Activated CD4-positive, alpha-beta T cell treated with anti-CD3 and anti-CD28 coated beads, Interleukin-2, Interleukin-4, amounts not matched to agents 100 ng/mL and 50 ng/mL, durations not matched to agents 16 hours and 8 hours (primary cell): ENCODE measurements at regions not wholly inside any gene's neighbourhood (a gene's known extent, or its start where the extent isn't known, plus 50 kb on each side); places are given as distances from the start of the nearest gene placed in this dataset.
"Not testable (repeated sequence)": the region's sequence is repeated elsewhere in the genome, so short reads cannot be mapped to it uniquely, and the experiment has no call there.

Experiments
- DNase-seq: peaks from one replicate; pipeline ENCODE4 v3.0.0-alpha.2; 2020; ENCODE audit warnings: low spot score

DNA sequence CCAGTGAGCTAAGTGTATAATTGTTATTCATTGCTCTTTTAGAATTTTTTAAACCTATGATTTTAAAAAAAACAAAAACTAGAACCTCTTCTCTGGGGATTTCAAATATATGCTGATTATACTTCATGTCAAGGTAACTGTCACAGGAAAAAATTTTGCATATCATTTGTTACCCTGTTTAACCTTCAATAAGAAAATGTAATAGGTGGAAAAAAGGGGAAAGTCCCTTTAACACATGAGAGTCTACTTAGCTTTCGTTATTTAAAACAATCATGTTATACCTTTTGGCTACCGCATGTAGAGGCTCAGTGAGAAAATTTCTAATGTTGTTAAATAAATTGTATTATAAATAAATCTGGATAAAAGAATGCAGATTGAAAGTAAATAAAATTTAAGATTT lies 190.1 kb upstream of the AKR1E2 start:
- no peak for DNase-seq

DNA sequence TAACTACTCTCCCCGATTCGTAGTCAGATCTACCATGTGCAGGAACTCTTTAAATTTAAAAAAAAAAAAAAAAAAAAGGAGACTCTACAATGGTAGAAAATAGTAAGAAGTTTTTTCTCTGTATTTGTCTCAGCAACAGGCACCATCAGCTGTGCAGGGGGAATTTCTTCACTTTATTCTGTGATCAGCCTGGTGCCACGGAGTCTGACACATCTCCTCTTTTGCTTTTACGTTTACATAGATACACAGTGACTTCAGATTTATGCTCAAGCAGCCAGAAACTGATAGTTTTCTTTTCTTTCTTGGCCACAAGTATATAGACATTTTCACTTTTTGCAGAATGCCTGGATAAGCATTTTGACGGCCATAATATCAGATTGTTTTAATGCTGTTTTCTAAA lies 190.6 kb upstream of the AKR1E2 start:
- DNase-seq, result no peak

DNA sequence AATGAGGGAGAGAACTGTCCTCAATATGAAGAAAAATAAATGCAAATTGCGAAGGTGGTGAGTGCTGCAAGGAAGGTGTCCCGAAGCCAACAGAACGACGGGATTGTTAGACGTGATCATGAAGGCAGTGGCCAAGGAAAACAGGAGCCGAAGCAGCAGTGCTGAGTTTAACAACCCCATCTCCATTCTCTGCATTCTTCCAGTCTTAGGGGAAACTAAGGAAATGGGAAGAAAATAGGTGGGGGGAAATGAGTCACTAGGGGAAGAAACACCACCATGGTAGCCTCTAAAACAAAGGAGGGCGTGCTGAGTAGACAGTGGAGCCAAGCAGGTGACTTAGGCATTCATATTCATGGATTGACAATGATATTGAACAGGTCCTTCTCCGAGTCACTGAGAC lies 192.2 kb upstream of the AKR1E2 start:
- no peak for DNase-seq

GRCh38 chr10:4633186-4633585 lies 192.8 kb upstream of the AKR1E2 start:
- DNase-seq, result no peak

DNA sequence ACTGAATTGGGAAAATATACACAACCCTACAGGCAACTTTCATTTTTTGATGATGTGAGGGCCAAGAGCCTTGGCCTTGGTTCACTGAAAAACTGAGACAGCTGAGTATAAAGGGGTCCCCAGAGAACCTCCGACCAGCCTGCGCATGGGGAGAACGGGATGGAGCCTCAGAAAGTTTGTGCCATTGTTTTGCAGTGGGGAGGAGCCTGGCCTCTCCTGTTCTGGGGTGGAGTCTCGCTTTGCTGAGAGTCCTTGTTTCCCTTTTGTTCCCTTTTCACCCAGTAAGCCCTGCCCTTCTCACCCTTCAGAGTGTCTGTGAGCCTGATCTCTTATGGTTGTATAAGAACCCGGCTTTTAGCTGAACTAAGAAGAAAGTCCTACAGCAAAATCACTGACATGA lies 193.2 kb upstream of the AKR1E2 start:
- DNase-seq, result no peak

GRCh38 chr10:4626919-4627318 lies 199.1 kb upstream of the AKR1E2 start:
- DNase-seq, result no peak

DNA sequence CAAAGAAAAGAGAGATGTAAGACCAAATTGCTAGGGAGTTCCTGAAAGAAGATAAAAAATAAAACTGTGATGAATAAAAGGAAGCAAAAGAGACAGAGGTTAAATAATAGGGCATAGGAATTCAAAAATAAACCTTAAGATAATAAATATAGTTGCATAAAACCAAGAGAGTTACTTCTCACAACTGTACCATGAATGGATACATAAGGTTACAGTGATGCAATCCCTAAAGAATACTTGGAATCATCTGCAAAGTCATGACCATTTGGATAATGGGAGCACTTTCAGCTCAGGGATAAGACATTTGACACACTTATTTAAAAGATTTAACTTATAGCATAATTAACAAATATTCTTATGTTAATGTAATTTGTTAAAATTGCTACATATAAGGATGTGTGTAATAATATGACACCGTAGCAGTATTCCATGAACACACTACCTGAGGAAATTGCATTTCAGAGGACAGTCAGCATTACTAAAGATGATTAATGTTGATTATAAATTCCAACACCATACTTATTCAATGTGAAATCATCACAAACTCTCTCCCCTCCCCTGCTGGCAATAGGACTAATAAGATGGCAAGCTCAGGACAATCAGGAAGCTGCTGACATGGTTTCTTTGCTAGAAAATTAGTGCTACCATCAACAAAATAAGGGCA lies 202.1 kb upstream of the AKR1E2 start:
- no peak for DNase-seq

DNA sequence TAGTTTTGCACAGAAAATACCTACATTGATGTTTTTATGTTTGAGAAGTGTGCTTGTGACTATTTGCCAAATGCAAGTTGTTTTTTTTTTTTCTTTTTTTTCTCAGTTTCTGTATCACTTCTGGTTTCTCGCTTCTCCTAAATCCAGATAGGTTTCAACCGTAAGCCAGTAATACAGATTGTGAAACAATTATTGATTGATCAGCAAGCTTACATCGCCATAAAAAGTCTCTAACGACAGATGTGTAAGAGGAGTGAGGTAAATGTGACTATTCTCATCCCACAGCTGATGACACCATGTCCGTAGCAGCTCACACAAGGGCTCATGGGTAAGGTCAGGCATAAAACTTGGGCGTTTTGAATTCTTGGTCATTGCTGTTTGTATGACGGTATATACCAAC lies 202.8 kb upstream of the AKR1E2 start:
- no peak for DNase-seq

- no peak for DNase-seq
These were observed 203.6 kb upstream of the AKR1E2 start for GRCh38 chr10:4622384-4622783.

GRCh38 chr10:4617589-4617988 lies 208.4 kb upstream of the AKR1E2 start:
- DNase-seq, result no peak

GRCh38 chr10:4615042-4615441 lies 211.0 kb upstream of the AKR1E2 start:
- DNase-seq, result no peak

DNA sequence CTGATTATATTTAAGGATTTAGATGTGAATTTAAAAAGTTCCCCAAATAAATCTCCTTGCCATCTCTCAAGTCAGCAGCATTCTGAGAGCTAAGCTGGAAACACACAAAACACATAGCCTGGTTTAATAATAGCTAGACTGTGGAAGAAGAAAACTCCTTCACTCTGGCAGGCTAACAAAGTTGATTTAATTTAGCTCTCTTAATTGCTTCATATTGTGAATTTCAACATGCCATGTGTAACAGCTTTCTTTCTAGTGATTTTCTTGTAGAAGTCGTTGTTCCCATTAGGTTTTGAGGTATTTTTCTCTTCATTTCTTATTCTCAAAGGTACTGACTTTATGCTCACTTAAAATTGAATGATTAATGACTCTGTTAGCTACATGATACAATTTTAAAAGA lies 216.8 kb upstream of the AKR1E2 start:
- DNase-seq, result no peak

DNA sequence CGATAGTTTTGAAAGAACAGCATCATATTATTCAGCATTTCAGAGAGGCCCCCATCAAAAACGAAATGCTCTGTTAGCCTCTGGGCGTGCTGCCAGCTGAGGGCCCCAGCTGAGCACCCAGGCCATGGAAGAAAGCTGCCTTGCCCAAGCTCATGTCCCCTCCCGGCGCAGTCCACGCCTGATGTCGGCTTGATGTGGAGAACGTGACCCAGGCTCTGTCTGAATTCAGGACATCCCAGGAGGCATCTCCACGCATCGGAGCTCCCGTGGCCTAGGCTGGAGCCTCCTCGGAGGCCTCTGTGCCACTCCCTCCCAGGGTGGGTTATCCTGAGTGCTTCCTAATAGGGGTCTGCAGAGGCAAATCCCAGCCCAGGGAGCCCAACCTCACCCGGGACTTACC lies 218.3 kb upstream of the AKR1E2 start:
- DNase-seq, result no peak

DNA sequence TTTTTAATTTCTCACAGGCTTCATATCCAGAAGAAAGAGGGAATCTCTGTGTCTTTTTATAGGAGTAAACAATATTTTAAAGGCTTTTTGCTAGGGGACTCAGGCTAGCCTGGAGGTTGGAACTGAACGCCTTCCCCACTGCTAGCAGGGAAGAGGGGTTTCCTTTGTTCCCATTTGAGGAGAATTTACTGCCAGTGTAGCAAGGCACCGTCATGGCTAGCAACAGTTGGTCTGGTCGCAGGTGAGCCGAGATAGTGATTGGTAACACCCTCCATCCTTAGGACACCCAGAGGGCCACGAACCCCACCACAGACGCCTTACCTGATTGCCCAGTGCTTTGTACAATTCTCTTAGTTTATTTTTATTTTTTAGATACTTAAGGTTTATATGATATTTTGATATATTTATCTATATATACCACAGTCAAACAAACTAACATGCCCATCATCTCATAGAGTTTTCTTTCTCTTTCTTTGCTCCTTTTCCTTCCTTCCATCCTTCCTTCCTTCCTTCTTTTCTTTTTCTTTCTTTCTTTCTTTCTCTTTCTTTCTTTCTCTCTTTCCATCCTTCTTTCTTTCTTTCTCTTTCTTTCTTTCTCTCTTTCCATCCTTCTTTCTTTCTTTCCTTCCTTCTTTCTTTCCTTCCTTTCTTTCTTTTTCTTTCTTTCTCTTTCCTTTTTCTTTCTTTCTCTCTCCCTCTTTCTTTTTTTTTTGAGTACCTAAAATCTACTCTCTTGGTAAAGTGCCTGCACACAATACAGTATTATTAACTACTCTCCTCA lies 219.0 kb upstream of the AKR1E2 start:
- no peak for DNase-seq

DNA sequence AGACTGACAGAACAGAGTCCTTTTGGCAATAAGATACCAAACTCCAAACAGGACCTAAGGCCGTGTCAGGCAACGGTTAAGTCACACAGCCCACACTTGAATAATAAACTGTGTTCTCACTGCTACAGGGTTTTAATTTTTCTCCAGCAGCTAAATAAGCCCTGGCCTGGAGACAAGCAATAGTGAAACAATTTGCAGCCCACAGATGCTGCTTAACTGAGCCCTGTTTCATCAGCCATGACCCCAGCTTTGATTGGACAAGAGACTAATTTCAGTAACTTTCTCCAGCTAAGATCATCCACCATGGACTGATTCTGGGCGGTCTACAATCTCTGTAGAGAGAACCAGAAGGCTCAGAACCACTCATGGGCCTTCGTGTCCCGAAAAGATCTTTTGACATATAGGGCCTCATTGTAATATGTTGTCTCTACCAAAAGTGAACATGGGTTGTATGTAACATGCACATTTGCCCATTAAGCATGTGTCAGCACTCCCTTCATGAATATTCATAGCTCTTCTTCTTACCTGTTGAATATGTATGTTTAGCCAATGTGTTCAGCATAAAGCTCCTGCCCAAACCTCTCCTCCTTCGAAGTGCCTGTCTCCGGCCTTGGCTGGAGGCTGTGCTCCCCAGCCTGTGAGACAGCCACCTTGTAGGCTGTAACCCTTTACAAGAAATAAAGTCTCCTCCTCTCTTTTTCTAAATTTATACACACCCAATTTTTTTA lies 223.1 kb upstream of the AKR1E2 start:
- no peak for DNase-seq

- no peak for DNase-seq
These were observed 226.5 kb upstream of the AKR1E2 start for GRCh38 chr10:4599471-4599870.

DNA sequence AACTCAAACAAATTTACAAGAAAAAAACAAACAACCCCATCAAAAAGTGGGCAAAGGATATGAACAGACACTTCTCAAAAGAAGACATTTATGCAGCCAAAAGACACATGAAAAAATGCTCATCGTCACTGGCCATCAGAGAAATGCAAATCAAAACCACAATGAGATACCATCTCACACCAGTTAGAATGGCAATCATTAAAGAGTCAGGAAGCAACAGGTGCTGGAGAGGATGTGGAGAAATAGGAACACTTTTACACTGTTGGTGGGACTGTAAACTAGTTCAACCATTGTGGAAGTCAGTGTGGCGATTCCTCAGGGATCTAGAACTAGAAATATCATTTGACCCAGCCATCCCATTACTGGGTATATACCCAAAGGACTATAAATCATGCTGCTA lies 228.1 kb upstream of the AKR1E2 start:
- not testable (repeated sequence) for DNase-seq

GRCh38 chr10:4596951-4597350 lies 229.1 kb upstream of the AKR1E2 start:
- DNase-seq, result no peak

- no peak for DNase-seq
These were observed 230.2 kb upstream of the AKR1E2 start for GRCh38 chr10:4595719-4596319.

DNA sequence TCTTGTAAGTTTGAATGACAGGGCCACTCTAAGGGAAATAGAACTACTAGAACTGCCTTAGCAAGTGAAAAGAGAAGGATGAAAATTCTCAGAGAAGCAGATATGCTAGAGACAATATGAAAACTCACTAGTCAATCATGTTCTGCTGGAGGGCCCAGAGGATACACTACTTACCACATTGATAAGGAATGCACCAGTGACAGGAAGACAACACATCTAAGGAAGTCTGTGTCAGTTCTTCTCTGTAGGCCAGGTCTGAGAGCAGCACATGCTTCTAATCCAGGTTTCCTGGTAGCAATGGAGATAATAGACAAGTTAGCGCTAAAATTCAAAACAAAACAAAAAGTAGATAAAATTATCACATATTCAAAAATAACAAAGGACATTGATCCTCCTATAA lies 235.2 kb upstream of the AKR1E2 start:
- DNase-seq, result no peak

DNA sequence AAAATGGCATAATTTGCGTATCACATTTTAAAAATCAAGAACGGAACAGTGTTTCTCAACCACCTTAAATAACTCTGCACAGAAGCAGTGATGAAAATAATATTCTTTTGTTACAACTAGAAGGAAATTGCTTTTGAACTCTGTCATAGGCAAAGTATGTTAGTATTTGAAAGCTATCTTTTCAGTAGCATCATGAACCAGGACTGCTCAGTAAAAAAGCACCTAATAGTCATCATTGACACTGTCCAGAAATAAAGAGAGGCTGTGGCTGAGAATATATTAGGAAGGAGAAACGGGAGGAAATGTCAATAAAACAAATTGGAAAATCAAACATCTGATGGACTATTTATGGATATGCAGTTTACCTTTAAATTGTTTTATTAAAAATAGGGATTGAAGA lies 237.2 kb upstream of the AKR1E2 start:
- DNase-seq, result no peak

DNA sequence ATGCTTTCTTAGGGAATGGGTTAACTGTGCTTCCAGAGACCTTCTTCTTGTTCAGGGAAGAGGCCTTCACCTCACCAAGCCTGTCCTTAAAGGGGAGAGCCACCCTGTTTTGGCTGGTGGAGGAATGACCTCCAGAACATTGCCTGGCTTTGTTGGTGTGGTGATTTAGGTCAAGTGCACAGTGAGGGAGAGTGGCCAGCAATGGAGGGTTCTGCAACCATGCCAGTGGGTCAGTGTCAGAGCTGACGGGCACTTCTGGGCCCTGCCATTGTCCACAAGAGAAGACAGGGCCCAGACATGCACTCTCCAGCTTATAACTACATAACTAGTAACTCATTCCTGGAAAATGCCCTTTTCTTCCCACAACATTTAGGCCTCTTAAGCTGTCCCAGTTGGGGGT lies 238.5 kb upstream of the AKR1E2 start:
- no peak for DNase-seq

GRCh38 chr10:4586776-4587175 lies 239.2 kb upstream of the AKR1E2 start:
- no peak for DNase-seq
